Duodenal mucosa (tissue), 2 donors: ENCODE measurements at regions not wholly inside any gene's neighbourhood (a gene's known extent, or its start where the extent isn't known, plus 50 kb on each side); places are given as distances from the start of the nearest gene placed in this dataset.
"Not testable (repeated sequence)": the region's sequence is repeated elsewhere in the genome, so short reads cannot be mapped to it uniquely, and the experiment has no call there.

ENCODE experiments used
- H3K27ac ChIP-seq: one replicate; pipeline ENCODE4 v1.7.0; 2013; ENCODE audit warnings: low read depth, low read length
- H3K27me3 ChIP-seq, 2 donors: one replicate each; pipeline ENCODE4 v1.7.0; 2013; ENCODE audit warnings: low read length in 2 of 2, control low read depth in 1 of 2; ENCODE audit not compliant: insufficient read depth in 2 of 2, control insufficient read depth in 1 of 2
- H3K36me3 ChIP-seq, 2 donors: one replicate each; pipeline ENCODE4 v1.7.0; 2013; ENCODE audit warnings: low read length in 2 of 2, control low read depth in 1 of 2; ENCODE audit not compliant: insufficient read depth in 2 of 2, control insufficient read depth in 1 of 2
- H3K4me1 ChIP-seq, 2 donors: one replicate each; pipeline ENCODE4 v1.7.0; 2013; ENCODE audit warnings: low read length in 2 of 2, control low read depth in 1 of 2; ENCODE audit not compliant: insufficient read depth in 2 of 2, control insufficient read depth in 1 of 2
- H3K4me3 ChIP-seq, 2 donors: one replicate each; pipeline ENCODE4 v1.7.0; 2013; ENCODE audit warnings: low read length in 2 of 2, low read depth in 1 of 2
- H3K9ac ChIP-seq, 2 donors: one replicate each; pipeline ENCODE4 v1.7.0; 2013; ENCODE audit warnings: low read length in 2 of 2, low read depth in 1 of 2
- H3K9me3 ChIP-seq, 2 donors: one replicate each; pipeline ENCODE4 v1.7.0; 2013; ENCODE audit warnings: low read length in 2 of 2, control low read depth in 1 of 2; ENCODE audit not compliant: control insufficient read depth in 1 of 2

DNA sequence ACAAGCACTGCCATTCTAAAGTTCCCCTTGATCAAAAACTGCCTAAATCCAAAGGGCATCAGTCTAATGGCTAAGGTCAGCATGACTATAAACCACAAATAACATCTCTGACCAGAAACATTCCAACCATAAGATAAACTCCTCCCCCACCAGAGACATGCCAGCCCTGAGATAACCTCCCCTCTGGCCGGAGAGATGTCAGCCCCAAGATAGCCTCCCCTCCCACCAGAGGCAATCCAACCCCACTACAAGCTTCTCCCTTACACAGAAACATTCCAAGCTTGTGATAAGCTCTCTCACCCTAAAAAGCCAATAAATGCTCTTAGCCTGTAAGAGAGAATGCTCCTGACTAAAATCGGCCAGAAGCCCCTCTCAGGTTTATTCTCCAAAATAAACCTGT, 267.0 kb upstream of the POU1F1 start:
- H3K27me3 ChIP-seq, H3K4me1 ChIP-seq, H3K9ac ChIP-seq, H3K9me3 ChIP-seq, H3K4me3 ChIP-seq, H3K36me3 ChIP-seq, H3K27ac ChIP-seq: not testable (repeated sequence)

- Histone ChIP-seq H3K27ac (no peak overlapping the region), H3K4me1 (no peaks in the 10 kb centered on the region), H3K27me3 (no peaks in the 10 kb centered on the region), H3K9ac (no peak overlapping the region), H3K4me3 (no peak overlapping the region), H3K9me3 (no peaks in the 10 kb centered on the region), H3K36me3 (no peaks in the 10 kb centered on the region)
Measured at GRCh38 chr3:87541723-87542122, 265.3 kb upstream of the POU1F1 start.

- not testable (repeated sequence) for H3K27me3 ChIP-seq, H3K27ac ChIP-seq, H3K9me3 ChIP-seq, H3K4me3 ChIP-seq, H3K4me1 ChIP-seq, H3K9ac ChIP-seq, H3K36me3 ChIP-seq
Measured at GRCh38 chr3:87538722-87539121, 262.3 kb upstream of the POU1F1 start.

- no peaks in the 10 kb centered on the region for H3K36me3 ChIP-seq
- no peaks in the 10 kb centered on the region for H3K9me3 ChIP-seq
- no peak overlapping the region for H3K27ac ChIP-seq
- no peak overlapping the region for H3K9ac ChIP-seq
- H3K27me3 ChIP-seq: no peaks in the 10 kb centered on the region
- H3K4me1 ChIP-seq: no peaks in the 10 kb centered on the region
- no peak overlapping the region for H3K4me3 ChIP-seq
Measured at GRCh38 chr3:87509401-87509800, 233.0 kb upstream of the POU1F1 start.

DNA sequence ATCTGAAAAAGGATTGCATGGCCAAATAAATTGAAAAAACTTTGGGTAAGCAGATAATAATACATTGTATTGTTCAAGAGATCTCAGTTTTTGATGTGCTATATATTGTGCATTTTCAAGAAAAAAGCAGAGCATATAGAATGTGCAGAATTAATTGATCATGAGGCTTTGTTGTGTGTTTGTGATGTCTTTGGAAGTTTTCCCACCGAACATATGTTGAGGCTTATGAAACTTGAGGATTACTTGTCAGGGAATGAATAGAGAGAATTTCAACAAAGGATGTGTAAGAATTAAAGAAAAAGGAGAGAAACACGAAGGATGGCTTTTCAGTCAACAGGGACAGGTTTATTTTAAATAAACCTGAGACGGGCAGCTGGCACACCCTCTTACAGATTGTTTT, 232.5 kb upstream of the POU1F1 start:
- H3K36me3 ChIP-seq: no peaks in the 10 kb centered on the region
- no peak overlapping the region for H3K27ac ChIP-seq
- H3K9ac ChIP-seq: no peak overlapping the region
- no peak overlapping the region for H3K4me3 ChIP-seq
- no peaks in the 10 kb centered on the region for H3K4me1 ChIP-seq
- H3K9me3 ChIP-seq: no peaks in the 10 kb centered on the region
- no peaks in the 10 kb centered on the region for H3K27me3 ChIP-seq

DNA sequence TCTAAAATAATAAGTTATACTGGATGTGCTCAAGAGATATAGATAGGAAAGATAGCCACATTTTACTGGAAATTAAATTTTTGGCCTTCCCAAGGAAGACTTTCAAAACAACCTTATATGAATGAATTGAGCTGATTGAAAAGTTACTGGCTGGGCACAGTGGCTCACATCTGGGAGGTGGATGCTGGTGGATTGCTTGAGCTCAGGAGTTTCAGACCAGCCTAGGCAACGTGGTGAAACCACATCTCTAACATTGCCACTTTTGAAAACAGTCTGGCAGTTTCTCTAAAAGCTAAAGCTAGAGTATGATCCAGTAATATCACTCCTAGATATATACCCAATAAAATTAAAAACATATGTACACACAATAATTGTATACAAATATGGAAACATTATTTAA, 231.4 kb upstream of the POU1F1 start:
- no peak overlapping the region for H3K27ac ChIP-seq
- no peak overlapping the region for H3K4me3 ChIP-seq
- H3K4me1 ChIP-seq: no peaks in the 10 kb centered on the region
- H3K27me3 ChIP-seq: no peaks in the 10 kb centered on the region
- H3K36me3 ChIP-seq: no peaks in the 10 kb centered on the region
- H3K9me3 ChIP-seq: no peaks in the 10 kb centered on the region
- no peak overlapping the region for H3K9ac ChIP-seq

- no peak overlapping the region for H3K27ac ChIP-seq
- no peaks in the 10 kb centered on the region for H3K27me3 ChIP-seq
- no peaks in the 10 kb centered on the region for H3K36me3 ChIP-seq
- no peaks in the 10 kb centered on the region for H3K9me3 ChIP-seq
- H3K9ac ChIP-seq: no peak overlapping the region
- H3K4me3 ChIP-seq: no peak overlapping the region
- H3K4me1 ChIP-seq: no peaks in the 10 kb centered on the region
Measured at GRCh38 chr3:87503900-87504498, 227.6 kb upstream of the POU1F1 start.

DNA sequence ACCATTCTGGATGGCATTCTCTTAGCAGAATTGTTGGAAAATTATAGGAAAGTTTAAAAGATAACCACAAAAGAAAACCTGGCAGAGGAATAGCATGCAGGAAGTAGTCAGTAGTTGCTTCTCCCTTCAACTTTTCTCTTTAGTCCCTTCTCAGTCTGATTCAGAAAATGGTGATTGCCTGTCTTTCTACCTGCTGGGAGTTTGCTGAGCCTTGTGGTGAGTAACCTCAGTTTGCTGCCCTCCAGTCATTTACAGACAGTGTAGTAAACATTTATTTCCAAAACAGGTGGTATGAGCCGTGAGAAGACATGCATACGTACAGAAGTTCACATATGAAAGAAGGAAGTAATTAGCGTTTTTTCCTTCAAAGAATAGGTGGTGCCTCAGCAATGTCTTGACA, 224.7 kb upstream of the POU1F1 start:
- no peak overlapping the region for H3K9ac ChIP-seq
- no peaks in the 10 kb centered on the region for H3K27me3 ChIP-seq
- H3K4me3 ChIP-seq: no peak overlapping the region
- no peaks in the 10 kb centered on the region for H3K9me3 ChIP-seq
- H3K36me3 ChIP-seq: no peaks in the 10 kb centered on the region
- H3K27ac ChIP-seq: no peak overlapping the region
- H3K4me1 ChIP-seq: no peaks in the 10 kb centered on the region

DNA sequence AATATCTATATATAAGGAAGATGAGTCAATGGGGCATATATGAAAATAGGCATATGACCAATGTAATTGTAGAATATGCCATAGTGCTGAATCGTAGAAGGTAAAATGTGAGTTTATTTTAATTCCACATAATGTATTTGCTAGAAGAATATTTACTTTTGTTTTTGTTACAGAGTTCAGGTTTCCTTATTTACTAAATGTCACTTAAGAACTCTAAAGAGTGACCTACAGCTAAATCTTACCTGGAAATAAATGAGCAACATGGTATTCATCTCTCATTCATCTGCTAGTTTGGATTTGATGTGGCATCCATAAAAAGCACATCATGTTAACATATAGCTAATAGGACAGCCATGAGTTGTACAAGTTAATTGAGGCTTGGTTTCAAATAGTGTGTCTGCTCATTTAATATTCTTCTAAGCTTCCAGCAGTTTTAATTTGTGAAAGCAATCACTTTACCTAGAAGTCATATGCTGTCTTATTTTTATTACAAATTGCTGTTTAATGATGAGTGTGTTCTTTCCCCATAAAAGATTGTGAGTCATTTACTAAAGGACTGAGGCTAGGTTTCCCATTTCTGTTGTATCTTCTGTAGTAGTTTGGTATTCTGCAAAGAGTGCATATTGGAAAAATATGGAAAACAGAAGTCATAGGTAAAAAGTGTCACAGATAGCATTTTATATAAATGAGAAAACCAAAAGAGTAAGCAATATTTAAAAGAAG, 222.1 kb upstream of the POU1F1 start:
- Histone ChIP-seq H3K27ac (no peak overlapping the region), H3K4me1 (no peaks in the 10 kb centered on the region), H3K27me3 (no peaks in the 10 kb centered on the region), H3K9ac (no peak overlapping the region), H3K36me3 (no peaks in the 10 kb centered on the region), H3K9me3 (no peaks in the 10 kb centered on the region), H3K4me3 (no peak overlapping the region)

DNA sequence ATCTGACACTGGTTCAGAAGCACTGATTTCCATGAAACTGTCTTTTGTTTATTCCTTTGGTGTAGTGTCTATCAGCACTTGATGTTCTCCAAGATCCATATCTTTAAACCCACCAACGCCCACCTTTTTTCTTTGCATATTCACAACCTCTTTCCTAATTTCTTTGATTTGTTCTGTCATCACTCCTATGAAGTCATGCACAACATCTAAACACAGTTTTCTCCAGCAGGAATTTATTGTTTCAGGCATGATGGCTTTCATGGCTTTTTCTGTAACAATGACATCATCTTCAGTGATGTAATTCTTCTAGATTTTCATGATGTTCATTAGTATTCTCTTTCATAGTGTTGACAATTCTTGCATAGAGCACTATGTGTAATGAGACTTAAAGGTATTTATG, 219.6 kb upstream of the POU1F1 start:
- Histone ChIP-seq H3K9ac (no peak overlapping the region), H3K4me3 (no peak overlapping the region), H3K27ac (no peak overlapping the region), H3K4me1 (no peaks in the 10 kb centered on the region), H3K9me3 (no peaks in the 10 kb centered on the region), H3K36me3 (no peaks in the 10 kb centered on the region), H3K27me3 (no peaks in the 10 kb centered on the region)
